NCI-H774 (cell line): ENCODE measurements at regions not wholly inside any gene's neighbourhood (a gene's known extent, or its start where the extent isn't known, plus 50 kb on each side); places are given as distances from the start of the nearest gene placed in this dataset.
"Not testable (repeated sequence)": the region's sequence is repeated elsewhere in the genome, so short reads cannot be mapped to it uniquely, and the experiment has no call there.

Source experiments
- DNase-seq: peaks from one replicate; lab custom pipeline; 2025; lab: John Stamatoyannopoulos, UW

DNA sequence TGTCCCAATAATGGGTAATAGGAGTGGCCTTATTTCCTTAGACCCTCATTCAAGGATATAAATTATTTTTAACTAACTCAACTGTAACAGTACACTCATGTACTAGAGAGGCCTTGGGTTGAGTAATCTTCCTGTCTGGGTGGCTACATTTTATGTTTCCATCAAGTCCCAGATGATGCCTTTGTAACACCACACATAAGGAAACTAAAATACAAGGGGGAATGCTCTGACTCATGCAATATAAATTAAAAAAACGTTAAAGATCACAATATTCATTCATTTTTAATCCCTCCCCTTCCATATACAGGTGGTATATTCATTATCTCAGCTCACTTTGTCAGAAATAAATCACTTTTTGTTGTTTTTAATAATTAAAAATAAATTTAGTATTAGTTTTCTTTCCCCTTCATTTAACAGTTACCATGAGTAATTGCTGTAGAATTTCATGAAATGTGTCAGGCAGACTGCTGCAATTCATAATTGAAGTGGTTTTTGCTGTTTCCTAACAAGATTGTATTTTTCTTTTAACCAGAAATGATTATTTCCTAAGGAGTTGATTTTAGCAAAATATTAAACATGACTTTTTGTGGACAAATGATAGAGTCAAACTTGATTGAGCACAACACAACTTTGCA, 1403.6 kb downstream of the SUCLG1 start:
- no peak for DNase-seq

DNA sequence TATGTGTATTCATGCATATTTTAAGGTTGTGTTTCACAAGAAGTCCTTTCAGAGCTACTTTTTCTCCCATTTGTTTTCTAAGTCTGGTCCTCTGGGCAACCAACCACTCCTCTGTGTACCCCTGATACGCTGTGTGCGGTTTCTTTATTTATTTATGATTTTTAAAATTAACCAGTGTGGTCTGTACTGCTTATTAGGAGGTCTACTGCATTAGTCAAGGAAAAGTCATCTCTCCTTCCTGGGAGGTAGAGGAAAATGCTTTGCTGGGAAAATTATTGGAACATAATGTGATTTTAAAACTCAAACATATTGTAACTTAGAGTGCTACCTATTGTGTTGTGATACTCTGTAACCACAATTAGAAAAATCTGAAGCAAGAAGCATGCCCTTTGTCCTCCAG, 1404.3 kb downstream of the SUCLG1 start:
- DNase-seq: no peak

DNA sequence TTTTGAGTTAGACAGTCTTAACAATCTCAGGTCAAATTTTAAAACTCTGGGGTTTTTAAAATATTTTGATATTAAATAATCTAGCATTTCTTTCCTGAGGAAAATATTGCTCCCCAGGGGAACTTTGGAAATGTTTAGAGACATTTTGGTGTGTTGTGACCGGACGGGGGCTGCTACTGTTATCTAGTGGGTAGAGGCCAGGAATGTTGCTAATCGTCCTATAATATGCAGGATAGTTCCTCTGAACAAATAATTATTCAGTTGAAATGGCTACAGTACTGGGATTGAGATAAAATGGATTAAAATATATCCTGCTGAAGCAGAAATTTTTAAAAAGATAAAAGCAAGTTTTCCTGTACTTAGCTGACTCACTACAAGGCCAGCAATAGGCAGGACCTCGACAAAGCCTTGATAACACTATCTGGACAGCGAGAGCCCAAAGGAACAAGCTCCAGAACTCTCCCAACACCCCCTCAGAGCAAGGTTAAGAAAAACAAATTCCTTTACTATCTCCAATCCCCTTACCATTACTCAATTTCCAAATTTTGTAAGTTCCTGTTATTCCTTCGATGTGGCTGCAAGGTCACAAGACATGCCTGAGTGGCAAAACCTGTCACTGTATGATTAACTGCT, 1407.4 kb downstream of the SUCLG1 start:
- DNase-seq: no peak

DNA sequence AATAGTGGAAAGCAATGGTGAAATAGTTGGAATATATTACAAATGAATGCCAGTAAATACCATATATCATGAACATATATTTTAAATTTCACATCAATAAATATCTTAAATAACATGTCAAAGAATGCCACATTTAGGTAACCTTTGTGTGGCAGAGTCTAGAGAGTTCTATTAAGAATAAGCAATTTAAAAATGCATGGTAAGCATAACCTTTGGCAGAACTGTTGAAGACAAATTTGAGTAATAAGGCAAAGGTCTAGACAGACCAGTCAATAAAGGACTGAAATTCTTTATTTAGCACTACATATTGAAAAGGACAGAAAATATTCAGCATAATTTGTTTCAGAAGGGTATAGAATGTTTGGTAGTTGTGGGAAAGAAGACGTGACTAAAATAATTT, 1417.0 kb downstream of the SUCLG1 start:
- no peak for DNase-seq

DNA sequence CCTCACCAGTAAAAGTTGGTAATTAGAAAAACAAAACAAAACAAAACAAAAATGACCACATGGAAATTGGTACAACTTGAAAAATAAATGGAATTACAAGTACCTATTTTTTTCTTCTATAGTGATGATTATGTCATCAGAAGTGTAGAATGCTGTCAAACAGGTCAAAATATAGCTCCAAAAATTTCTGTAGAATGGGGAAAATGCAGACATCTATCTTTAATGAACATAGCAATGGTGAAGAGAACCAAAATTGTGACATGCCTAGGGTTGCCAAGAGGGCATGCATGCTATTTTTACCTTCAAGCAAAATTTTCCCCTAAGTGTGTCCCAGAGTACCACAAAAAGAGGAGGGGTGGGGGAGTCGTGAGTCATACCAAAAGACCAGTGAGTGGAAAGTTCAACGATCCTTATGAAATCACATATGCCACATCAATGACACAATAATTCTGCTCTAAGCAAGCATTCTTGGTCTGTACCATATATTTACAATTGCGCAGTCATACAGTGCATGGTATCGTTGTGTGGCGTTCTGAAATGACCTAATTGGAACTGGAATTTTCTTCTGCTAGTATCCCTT, 1436.4 kb downstream of the SUCLG1 start:
- DNase-seq: no peak

DNA sequence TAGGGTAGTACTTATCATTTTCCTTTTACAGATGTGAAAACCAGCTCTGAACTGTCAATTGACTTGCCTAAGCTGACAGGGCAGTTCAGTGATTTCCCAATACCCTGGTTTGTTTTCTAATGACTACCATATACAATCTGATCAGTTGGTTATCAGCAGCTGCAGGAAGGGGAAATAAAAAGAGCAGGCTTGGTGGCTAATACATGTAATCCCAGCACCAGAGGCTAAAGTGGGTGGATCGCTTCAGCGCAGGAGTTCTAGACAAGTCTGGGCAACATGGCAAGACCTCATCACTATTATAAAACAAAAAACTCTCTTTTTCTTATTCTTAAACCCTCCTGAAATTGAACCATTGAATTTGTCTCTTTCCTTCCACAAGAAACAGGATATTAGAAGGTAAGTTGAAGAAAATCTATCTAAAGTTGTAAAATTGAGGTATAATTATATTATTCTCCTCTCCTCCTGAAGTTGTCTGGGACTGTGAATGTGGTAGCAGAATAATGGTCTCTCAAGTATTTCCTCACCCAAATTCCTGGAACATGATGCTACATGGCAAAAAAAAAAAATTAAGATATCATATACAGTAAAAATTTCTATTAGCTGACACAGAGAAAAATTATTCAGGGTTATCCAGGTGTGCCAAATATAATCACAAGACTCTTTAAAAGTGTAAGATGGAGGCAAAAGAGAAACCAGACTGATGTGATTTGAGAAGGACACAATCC, 1441.6 kb downstream of the SUCLG1 start:
- no peak for DNase-seq

DNA sequence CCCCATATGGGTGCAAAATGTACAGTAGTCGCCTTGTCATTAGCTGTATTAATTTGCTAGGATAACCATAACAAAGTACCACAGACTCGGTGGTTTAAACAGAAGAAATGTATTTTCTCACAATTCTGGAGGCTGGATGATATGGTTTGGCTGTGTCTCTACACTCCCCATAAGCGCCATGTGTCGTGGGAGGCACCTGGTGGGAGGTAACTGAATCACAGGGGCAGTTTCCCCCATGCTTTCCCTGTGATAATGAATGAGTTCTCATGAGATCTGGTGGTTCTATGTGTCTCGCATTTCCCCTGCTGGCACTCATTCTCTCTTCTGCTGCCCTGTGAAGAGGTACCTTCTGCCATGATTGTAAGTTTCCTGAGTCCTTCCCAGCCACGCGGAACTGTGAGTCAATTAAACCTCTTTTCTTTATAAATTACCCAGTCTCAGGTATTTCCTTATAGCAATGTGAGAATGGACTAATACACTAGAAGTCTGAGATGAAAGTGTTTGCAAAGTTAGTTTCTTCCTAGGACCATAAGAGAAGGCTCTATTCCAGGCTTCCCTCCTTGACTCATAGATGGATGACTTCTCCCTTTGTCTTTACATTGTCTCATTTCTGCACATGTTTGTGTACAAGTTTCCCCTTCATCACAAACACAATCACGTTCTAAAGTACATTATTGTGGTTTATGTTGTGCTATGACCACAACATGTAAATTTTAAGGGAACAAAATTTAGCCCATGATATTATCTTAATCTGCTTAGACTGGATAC, 1442.6 kb downstream of the SUCLG1 start:
- DNase-seq: no peak

DNA sequence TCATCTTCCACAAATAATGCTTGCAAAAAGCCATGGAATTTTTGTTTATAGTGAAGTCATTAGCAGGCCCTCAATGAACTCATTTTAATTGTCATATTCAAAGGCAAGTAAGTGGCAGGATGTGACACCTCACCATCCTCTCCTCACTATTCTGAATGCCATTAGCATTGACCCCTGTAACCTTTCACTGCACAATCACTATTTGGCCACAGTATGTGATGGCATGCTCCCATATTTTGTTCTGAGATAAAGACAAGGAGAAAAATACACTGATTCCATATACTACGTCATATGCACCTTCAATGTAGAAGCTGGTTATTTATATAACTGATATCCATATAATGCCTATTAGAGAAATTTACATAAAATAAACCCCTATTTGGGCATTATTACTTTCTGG, 1443.2 kb downstream of the SUCLG1 start:
- DNase-seq: no peak

DNA sequence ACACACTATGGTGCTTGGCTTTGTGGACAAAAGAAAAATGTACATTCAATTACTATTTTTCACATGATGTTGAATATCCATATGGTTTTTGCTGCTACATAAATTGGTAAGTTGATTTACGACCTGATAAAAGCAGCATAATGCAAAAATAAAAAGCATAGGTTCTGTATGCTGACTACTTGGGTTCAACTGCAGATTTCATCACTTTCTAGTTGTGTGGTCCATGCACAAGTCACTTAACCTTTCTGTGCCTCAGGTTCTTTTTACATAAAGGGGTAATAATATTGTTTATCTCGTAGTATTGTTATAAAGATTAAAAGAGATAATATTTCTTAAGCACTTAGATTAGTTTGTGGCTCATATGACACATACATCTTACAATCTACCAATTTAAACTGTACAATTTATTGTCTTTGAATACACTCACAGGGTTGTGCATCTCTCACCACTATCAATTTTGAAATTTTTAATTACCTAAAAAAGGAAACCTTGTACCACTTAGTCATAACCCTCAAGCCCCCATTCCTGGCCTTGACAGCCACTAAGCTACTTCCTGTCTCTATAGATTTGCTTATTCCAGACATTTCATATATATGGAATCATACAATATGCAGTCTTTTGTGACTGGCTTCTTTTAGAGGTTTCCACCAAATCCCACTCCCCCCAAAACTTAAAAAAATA, 1443.9 kb downstream of the SUCLG1 start:
- no peak for DNase-seq

DNA sequence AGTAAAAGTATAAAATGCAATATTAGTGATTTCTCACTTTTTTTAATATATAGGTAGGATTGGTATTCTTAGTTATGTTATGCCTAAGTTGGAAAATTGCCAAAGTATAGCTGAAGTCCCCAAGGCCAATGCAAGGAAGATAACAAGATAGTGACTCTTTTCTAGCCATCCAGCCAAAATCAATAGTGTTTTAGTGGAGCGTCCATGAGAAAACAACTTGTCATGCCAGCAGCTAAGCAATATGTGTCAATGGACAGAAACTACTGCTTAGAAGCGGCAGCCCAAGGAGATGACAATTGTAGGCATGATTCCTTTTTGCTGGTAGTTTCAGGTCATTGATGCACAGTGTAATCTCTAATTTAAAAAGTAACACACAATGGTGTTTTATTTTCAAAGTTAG, 1444.6 kb downstream of the SUCLG1 start:
- DNase-seq: no peak

DNA sequence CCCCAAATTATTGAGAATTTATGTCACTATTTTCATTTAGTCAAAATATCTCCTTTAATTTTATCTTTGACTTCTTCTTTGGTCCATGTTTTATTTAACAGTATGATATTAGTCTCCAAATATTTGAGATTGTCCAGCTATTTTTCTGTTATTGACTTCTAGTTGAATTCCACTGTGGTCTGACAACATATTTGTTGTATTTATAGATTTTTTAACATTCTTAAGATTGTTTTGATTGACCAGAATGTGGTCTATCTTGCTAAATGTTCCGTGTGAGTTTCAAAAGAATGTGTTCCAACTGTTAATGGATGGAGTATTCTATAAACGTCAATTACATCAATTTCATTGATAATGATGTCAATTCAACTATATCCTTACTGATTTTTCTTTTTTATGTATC, 1452.1 kb downstream of the SUCLG1 start:
- DNase-seq: no peak

DNA sequence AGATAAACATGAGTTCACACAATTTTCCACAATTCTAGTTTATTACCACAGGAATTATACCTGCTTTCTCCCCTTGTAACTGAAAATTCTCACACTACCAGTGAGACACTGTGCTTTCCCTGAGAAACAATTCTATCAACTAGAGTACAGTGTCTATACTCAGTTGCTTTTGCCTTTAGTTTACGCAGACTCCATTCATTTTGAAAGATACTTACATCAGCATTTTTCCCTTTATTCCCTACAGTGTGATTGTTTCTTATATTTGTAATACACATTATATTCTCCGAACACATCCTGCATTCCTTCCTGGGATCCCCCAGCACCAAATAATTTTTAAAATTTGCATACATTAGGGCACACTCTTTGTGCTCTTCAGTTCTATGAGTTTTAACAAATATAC, 1455.5 kb downstream of the SUCLG1 start:
- no peak for DNase-seq

DNA sequence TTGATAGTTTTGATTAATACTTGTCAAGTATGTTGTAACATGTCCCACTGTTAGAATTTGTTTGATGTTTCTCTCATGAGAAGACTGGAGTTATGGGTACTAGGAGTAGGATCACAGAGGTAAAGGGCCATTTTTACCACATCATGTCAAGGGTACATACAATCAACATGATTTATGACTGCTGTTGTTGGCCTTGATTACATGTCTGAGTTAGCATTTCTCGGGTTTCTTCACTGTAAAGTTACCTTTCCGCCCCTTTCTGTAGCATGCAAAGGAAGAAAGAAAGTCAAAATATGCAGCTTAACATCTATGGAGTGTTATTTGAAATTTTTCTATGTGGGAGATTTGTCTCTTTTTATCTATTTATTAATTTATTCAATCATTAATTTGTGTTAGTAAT, 1456.4 kb downstream of the SUCLG1 start:
- DNase-seq: no peak

DNA sequence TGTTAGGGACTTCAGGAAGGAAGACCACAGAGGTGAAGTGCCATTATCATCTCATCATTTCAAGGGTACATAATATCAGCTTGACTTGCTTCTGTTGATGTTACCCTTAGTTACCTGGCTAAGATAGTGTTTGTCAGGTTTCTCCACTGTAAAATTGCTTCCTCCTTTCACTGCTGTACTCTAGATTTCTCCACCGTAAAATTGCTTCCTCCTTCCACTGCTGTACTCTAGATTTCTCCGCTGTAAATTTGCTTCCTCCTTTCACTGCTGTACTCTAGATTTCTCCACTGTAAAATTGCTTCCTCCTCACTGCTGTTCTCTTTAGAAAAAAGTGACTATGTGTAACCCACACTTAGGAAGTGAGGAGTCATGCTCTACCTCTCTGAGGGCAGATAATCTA, 1460.3 kb downstream of the SUCLG1 start:
- no peak for DNase-seq

DNA sequence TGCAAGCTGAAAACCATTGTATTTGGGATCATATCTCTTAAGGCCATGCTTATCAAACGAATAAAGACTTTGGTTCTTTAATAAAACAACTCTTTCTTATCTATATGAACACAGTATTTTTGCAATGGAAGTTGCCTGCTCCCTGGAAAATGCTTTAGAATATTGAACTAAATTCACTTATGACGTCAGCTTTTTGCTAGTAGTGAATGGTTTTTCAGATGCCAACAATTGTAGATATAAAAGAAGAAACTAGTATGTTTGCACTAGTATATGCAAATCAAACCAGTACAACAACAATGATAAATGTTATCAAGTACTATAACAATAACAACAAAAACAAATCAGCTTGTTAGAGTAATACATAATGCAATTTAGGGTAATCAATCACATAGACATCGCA, 1462.9 kb downstream of the SUCLG1 start:
- DNase-seq: no peak

DNA sequence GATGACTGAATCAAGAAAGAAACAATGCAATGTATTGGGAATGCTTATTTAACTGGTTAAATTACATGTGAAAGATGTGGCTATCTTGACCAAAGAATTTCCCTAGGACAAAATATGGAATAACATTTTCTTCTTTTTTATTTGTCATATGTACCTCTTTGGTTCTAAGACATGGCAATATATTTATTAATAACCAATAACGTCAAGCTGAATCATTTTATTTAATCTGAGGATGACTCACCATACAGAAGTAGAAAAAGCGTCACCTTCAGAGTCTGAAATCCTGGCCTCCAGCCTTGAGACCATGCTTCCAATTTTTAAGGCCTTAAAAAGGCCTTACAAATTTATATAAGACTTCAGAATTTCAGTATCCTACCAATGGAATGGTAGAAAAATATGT, 1464.9 kb downstream of the SUCLG1 start:
- no peak for DNase-seq

DNA sequence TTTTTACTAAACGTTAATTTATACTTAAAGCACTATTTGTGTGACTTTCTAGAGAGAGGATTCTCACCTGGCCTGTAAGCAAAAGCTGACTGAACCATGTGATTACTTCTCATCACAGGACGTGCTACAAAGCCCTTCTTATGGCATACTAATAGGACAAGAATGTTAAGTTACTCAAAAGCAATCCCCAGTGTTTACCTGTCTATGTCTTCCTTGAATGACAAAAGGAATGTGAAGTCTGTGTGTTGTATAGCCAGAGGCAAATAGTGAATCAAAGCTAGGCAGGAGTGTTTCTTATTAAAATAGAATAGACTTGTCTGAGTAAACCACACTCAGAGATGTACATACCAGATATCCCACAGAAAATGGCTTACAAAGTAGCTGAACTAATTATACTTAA, 1465.5 kb downstream of the SUCLG1 start:
- no peak for DNase-seq

DNA sequence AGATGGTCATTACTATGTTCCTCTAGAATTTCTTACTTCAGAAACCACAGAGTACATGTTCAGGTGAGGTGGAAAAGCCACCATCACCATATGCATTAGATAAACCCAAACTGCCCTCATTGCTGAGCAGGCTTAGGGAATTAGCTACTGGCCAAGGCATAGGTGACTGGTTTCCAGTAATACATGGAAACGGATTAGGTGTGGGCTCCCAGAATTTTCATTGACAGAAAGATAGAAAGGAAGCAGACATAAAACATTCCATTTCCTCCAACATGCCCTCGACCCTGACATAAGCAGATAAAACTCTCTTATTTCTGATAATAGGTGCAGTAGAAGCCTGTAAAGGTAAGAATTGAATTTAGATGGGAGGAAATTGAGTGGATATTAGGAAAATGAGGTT, 1466.1 kb downstream of the SUCLG1 start:
- DNase-seq: no peak

DNA sequence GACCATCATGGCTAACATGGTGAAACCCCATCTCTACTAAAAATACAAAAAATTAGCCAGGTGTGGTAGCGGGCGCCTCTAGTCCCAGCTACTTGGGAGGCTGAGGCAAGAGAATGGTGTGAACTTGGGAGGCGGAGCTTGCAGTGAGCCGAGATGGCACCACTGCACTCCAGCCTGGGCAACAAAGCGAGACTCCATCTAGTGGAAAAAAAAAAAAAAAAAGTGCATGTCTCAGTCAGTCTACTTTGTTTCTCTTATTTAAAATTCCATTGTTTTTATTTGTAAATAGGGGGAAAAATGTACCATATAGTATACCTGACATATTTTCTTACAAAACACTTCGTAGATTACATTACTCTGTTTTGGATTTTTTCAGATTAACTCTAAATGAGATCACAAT, 1471.4 kb downstream of the SUCLG1 start:
- not testable (repeated sequence) for DNase-seq

DNA sequence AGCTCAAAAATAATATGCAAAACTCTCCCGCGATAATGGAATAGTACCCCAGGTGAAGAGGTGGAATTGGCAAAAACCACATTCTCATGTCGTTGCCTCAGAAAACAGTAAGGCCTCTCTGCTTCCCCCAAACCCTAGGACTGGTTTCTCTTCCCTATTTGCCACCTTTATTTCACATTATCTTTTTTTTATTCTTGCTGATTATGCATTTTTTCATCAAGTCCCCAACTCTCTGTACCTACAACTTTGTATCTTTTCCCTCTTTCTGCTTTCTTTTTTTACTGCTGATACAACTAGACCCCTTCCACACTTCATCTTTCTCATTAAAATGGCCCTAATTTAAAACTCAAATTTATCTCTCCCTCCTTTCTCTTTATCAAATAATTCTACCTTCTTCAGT, 1472.2 kb downstream of the SUCLG1 start:
- no peak for DNase-seq

DNA sequence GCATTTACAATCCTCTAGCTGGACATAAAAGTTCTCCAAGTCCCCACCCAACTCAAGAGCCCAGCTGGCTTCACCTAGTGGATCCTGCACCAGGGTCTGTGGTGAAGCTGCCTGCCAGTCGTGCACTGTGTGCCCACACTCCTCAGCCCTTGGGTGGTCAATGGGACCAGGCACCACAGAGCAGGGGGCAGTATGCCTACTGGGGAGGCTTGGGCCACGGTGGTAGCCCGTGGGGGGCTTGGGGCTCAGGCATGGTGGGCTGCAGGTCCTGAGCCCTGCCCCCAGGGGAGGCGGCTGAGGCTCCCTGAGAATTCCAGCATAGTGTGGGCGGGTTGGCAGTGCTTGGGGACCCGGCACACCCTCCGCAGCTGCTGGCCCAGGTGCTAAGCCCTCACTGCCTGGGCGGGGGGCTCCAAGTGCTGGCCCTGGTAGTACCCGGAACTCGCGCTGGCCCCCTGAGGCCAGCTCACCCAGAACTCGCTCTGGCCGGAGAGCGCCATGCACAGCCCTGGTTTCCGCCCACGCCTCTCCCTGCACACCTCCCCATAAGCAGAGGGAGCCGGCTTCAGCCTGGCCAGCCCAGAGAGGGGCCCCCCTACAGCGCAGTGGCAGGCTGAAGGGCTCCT, 1473.4 kb downstream of the SUCLG1 start:
- DNase-seq: no peak
